ENCODE measurements at regions not wholly inside any gene's neighbourhood (a gene's known extent, or its start where the extent isn't known, plus 50 kb on each side); places are given as distances from the start of the nearest gene placed in this dataset.

DNA sequence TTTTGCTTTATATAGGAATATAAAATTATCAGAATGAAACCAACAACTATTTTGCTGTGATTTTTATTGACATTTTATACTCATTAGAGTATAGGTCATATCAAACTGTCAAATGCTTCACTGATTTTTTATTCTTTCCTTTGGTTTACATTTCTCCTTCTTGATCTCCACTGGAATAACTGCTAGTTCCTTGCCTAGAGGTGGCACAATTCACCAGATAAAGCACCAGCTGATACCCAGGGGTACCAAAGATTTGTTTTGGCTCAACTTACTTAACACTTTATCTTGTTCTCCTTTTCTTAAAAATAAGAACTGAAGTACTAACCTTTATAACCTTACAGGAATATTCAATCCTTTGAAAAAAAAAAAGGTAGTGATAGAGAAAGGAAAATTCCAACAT is 725.1 kb upstream of the CHORDC1 start:
- Histone ChIP-seq H3K4me1 (ENCODE audit: control insufficient read depth, extremely low read depth, insufficient read depth, low read length) (no peaks in the 10 kb centered on the region), H3K9me3 (replicated peaks; ENCODE audit: control insufficient read depth, insufficient read depth, low read length) (no peaks in the 10 kb centered on the region), H3K9me1 (replicated peaks; ENCODE audit: control insufficient read depth, extremely low read depth, insufficient read depth, low read length) (no peaks in the 10 kb centered on the region), H3K27ac (ENCODE audit: insufficient read depth, low read depth, low read length) (no peak overlapping the region), H3K79me2 (ENCODE audit: control insufficient read depth, insufficient read depth, low read length) (no peaks in the 10 kb centered on the region), H3K27me3 (ENCODE audit: control insufficient read depth in 2 of 2, insufficient read depth in 2 of 2, low read length in 2 of 2) (no peaks in the 10 kb centered on the region), H3K36me3 (ENCODE audit: control insufficient read depth in 2 of 2, extremely low read depth in 1 of 2, insufficient read depth in 2 of 2, low read length in 2 of 2) (no peaks in the 10 kb centered on the region), H3K9ac (replicated peaks; ENCODE audit: extremely low read depth, insufficient read depth, low read length) (no peak overlapping the region), H2AFZ (ENCODE audit: low read depth, low read length) (no peak overlapping the region), H4K20me1 (replicated peaks; ENCODE audit: control insufficient read depth, extremely low read depth, insufficient read depth, low read length) (no peaks in the 10 kb centered on the region), H3K4me2 (ENCODE audit: insufficient read depth, low read length) (no peak overlapping the region), H3K4me3 (replicated peaks in 1 of 3; ENCODE audit: insufficient read depth in 1 of 3, low read depth in 1 of 3, low read length in 3 of 3) (no peak overlapping the region)
- no TSS peak for BruUV-seq (replicated peaks)
- ChIA-PET CTCF (no interaction called here), POLR2A (no interaction called here)
- no peak for DNase-seq (ENCODE audit: low read depth, low spot score)
- no peak for TF ChIP-seq JUN (IDR thresholded peaks at IDR 0.05; ENCODE audit: borderline replicate concordance, insufficient read depth, insufficient read length, low read depth)
- no peak for TF ChIP-seq POLR2AphosphoS5 (IDR thresholded peaks at IDR 0.05; ENCODE audit: insufficient read depth, low read depth, low read length)
- no peak for TF ChIP-seq POLR2A (IDR thresholded peaks at IDR 0.05; ENCODE audit: low read depth, low read length)
- TF ChIP-seq GATA2 (IDR thresholded peaks at IDR 0.05; ENCODE audit: insufficient read depth, insufficient read length, low read depth, low read length) = no peak
- TF ChIP-seq FOS (IDR thresholded peaks at IDR 0.05; ENCODE audit: borderline replicate concordance, insufficient read depth, low read length) = no peak
- TF ChIP-seq, protein P1, sequence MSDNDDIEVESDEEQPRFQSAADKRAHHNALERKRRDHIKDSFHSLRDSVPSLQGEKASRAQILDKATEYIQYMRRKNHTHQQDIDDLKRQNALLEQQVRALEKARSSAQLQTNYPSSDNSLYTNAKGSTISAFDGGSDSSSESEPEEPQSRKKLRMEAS (IDR thresholded peaks at IDR 0.05; ENCODE audit: insufficient read depth, insufficient read length) = no peak
- TF ChIP-seq CTCF (IDR thresholded peaks at IDR 0.05; ENCODE audit: extremely low read depth in 1 of 2, insufficient read depth in 1 of 2, low read depth in 1 of 2, low read length in 2 of 2) = no peak
- TF ChIP-seq EZH2 (IDR thresholded peaks at IDR 0.05; ENCODE audit: borderline replicate concordance, low read depth, low read length, severe bottlenecking) = no peak
- TF ChIP-seq MYC (IDR thresholded peaks at IDR 0.05; ENCODE audit: low read depth, low read length) = no peak
- FAIRE-seq = no peak
- dilution Hi-C loops (cut with MboI; ENCODE audit: extremely low pct_ligation_motif_present, low sequenced_read_pairs) (no loop called here), intact Hi-C loops (cut with micrococcal nuclease) (no loop called here)

Data from endothelial cell of umbilical vein (primary cell).